Spleen (tissue), 11 donors: ENCODE measurements at regions not wholly inside any gene's neighbourhood (a gene's known extent, or its start where the extent isn't known, plus 50 kb on each side); places are given as distances from the start of the nearest gene placed in this dataset.
A peak's percentile ranks its signal among the peaks of the same experiment; 100 is the strongest.

Experiments
- DNase-seq: peaks from one replicate; pipeline ENCODE4 v3.0.0-alpha.2; 2020
- H3K27ac ChIP-seq, 8 donors: fragments of 200-600 bp; sonication (generic) in 7 of 8; 1 replicate in 4 of 8; 2 replicates in 4 of 8; pipeline versions ENCODE4 v1.5.0 to v1.8.0; 2016 to 2021; ENCODE audit warnings: inconsistent platforms in 4 of 8, mild to moderate bottlenecking in 4 of 8, moderate library complexity in 1 of 8
- H3K27me3 ChIP-seq, 7 donors: fragments of 200-600 bp; sonication (generic) in 6 of 7; replicated peaks in 1 of 7; 1 replicate in 4 of 7; 2 replicates in 3 of 7; pipeline versions ENCODE4 v1.5.0 to v1.8.0; 2016 to 2021; ENCODE audit warnings: inconsistent platforms in 3 of 7, mild to moderate bottlenecking in 1 of 7
- H3K36me3 ChIP-seq, 6 donors: fragments of 200-600 bp; sonication (generic) in 5 of 6; 1 replicate in 4 of 6; 2 replicates in 2 of 6; pipeline versions ENCODE4 v1.5.0 to v1.8.0; 2016 to 2021; ENCODE audit warnings: inconsistent platforms in 2 of 6
- H3K4me1 ChIP-seq, 6 donors: fragments of 200-600 bp; sonication (generic) in 5 of 6; 1 replicate in 3 of 6; 2 replicates in 3 of 6; pipeline versions ENCODE4 v1.5.0 to v1.8.0; 2016 to 2021; ENCODE audit warnings: inconsistent platforms in 3 of 6
- H3K4me3 ChIP-seq, 8 donors: fragments of 200-600 bp; sonication (generic) in 7 of 8; 1 replicate in 4 of 8; 2 replicates in 4 of 8; pipeline versions ENCODE4 v1.5.0 to v1.8.0; 2016 to 2021; ENCODE audit warnings: inconsistent platforms in 4 of 8, mild to moderate bottlenecking in 4 of 8, moderate library complexity in 2 of 8
- H3K9me3 ChIP-seq, 8 donors: fragments of 200-600 bp; sonication (generic) in 7 of 8; 1 replicate in 4 of 8; 2 replicates in 4 of 8; pipeline versions ENCODE4 v1.5.0 to v1.8.0; 2016 to 2021; ENCODE audit warnings: inconsistent platforms in 4 of 8
- CTCF ChIP-seq, 11 experiments: fragments of 200-600 bp in 7 of 11; fragments of 450-650 bp in 4 of 11; sonication (generic) in 4 of 11; IDR thresholded peaks in 8 of 11; conservative IDR thresholded peaks in 3 of 11; 1 replicate in 7 of 11; 2 replicates in 4 of 11; pipeline versions ENCODE4 v1.4.0 to v1.8.0; 2016 to 2021; ENCODE audit warnings: antibody characterized with exemption in 11 of 11, inconsistent platforms in 4 of 11, mild to moderate bottlenecking in 1 of 11
- POLR2A ChIP-seq, 3 donors: fragments of 450-650 bp; IDR thresholded peaks; one replicate each; pipeline ENCODE4 v1.5.1; 2017; ENCODE audit warnings: antibody characterized with exemption in 3 of 3, mild to moderate bottlenecking in 1 of 3
- POLR2AphosphoS5 ChIP-seq, 3 donors: sonication (generic); formaldehyde crosslinking; IDR thresholded peaks; one replicate each; pipeline ENCODE4 v1.5.1; 2017; ENCODE audit warnings: antibody characterized with exemption in 3 of 3
- WGBS, 5 donors: extraction: QIAGEN DNeasy Blood & Tissue Kit in 3 of 5; methylation state at CpG; one replicate each; pipeline versions ENCODE4 v1.1.5 to v1.1.7; 2013 to 2018; 5-methylcytosine and 5-hydroxymethylcytosine counted together
- intact Hi-C: fragments of 100-400 bp; cut with DNase I; formaldehyde crosslinking; loops from one replicate; pipeline ENCODE4 v1.15.0; 2023; ENCODE audit warnings: low total_unique reads
- donor health status: healthy with polysubstance abuse.
- donor health status: DM: no; HTN: no; CAD: no; lungs with moderate emphysema.
- donor health status: DM: no; HTN: no; CAD: no.
- donor health status: Bipolar disorder and iron deficiency.
- donor health status: healthy.
- donor health status: DM: no; HTN: no; CAD: no.
- donor health status: DM: yes; HTN: yes; CAD: no.

GRCh38 chr14:106302661-106303060 is 776.3 kb downstream of the TMEM121 start:
- Histone ChIP-seq H3K4me1 (peaks cover 0 to 7% (median 0%) of the 10 kb centered on the region in 6 donors), H3K4me3 (no peak overlapping the region), H3K36me3 (no peaks in the 10 kb centered on the region), H3K27ac (no peak overlapping the region), H3K27me3 (peaks cover 0 to 21% (median 0%) of the 10 kb centered on the region in 7 donors), H3K9me3 (peaks cover 0 to 5% (median 0%) of the 10 kb centered on the region in 8 donors)
- WGBS, 5 donors: 18 to 58% (median 28%) methylated on average over 4 of the region's 4 CpGs
- no peak for DNase-seq
- intact Hi-C loops: no loop called here
- no peak for TF ChIP-seq CTCF (IDR thresholded peaks at IDR 0.05 in 8 of 11, conservative IDR thresholded peaks at IDR 0.05 in 3 of 11)
- TF ChIP-seq POLR2A (IDR thresholded peaks at IDR 0.05): no peak
- TF ChIP-seq POLR2AphosphoS5 (IDR thresholded peaks at IDR 0.05): no peak

- H3K4me1 ChIP-seq: peaks cover 0 to 7% (median 0%) of the 10 kb centered on the region in 6 donors
- DNase-seq: no peak
- TF ChIP-seq POLR2AphosphoS5 (IDR thresholded peaks at IDR 0.05) (no peak), CTCF (IDR thresholded peaks at IDR 0.05 in 8 of 11, conservative IDR thresholded peaks at IDR 0.05 in 3 of 11) (no peak), POLR2A (IDR thresholded peaks at IDR 0.05) (no peak)
- peaks cover 0 to 21% (median 0%) of the 10 kb centered on the region in 7 donors for H3K27me3 ChIP-seq
- peaks cover 0 to 6% (median 0%) of the 10 kb centered on the region in 8 donors for H3K9me3 ChIP-seq
- intact Hi-C loops: no loop called here
- no peak overlapping the region for H3K27ac ChIP-seq
- WGBS, 5 donors: 31 to 59% (median 48%) methylated on average over 5 of the region's 5 CpGs
- H3K36me3 ChIP-seq: no peaks in the 10 kb centered on the region
- no peak overlapping the region for H3K4me3 ChIP-seq
These were observed 777.9 kb downstream of the TMEM121 start for GRCh38 chr14:106304271-106304670.

- H3K36me3 ChIP-seq: no peaks in the 10 kb centered on the region
- H3K9me3 ChIP-seq: peaks cover 0 to 6% (median 0%) of the 10 kb centered on the region in 8 donors
- H3K27me3 ChIP-seq: peaks cover 0 to 11% (median 0%) of the 10 kb centered on the region in 7 donors
- H3K27ac ChIP-seq: no peak overlapping the region
- H3K4me3 ChIP-seq: no peak overlapping the region
- WGBS, 5 donors: 46 to 49% (median 48%) methylated on average over 9 to 17 of the region's 17 CpGs
- H3K4me1 ChIP-seq: no peaks in the 10 kb centered on the region
- intact Hi-C loops: no loop called here
- peak; percentile 85 for DNase-seq
- TF ChIP-seq CTCF (IDR thresholded peaks at IDR 0.05 in 8 of 11, conservative IDR thresholded peaks at IDR 0.05 in 3 of 11) (peak; percentile 35 to 74 (median 56)), POLR2A (IDR thresholded peaks at IDR 0.05) (no peak), POLR2AphosphoS5 (IDR thresholded peaks at IDR 0.05) (peak in 1 of 3 donors; percentile 14)
These were observed 782.5 kb downstream of the TMEM121 start for GRCh38 chr14:106308839-106309389.

- Histone ChIP-seq H3K4me1 (no peaks in the 10 kb centered on the region), H3K9me3 (peaks cover 0 to 6% (median 0%) of the 10 kb centered on the region in 8 donors), H3K27ac (no peak overlapping the region), H3K27me3 (peaks cover 0 to 7% (median 0%) of the 10 kb centered on the region in 7 donors), H3K36me3 (no peaks in the 10 kb centered on the region), H3K4me3 (no peak overlapping the region)
- TF ChIP-seq CTCF (IDR thresholded peaks at IDR 0.05 in 8 of 11, conservative IDR thresholded peaks at IDR 0.05 in 3 of 11) (no peak), POLR2AphosphoS5 (IDR thresholded peaks at IDR 0.05) (no peak), POLR2A (IDR thresholded peaks at IDR 0.05) (no peak)
- intact Hi-C loops: no loop called here
- DNase-seq: no peak
- WGBS, 5 donors: 82 to 92% (median 88%) methylated on average over 2 of the region's 2 CpGs
These were observed 783.0 kb downstream of the TMEM121 start for GRCh38 chr14:106309423-106309822.
